ENCODE measurements at regions not wholly inside any gene's neighbourhood (a gene's known extent, or its start where the extent isn't known, plus 50 kb on each side); places are given as distances from the start of the nearest gene placed in this dataset.

DNA sequence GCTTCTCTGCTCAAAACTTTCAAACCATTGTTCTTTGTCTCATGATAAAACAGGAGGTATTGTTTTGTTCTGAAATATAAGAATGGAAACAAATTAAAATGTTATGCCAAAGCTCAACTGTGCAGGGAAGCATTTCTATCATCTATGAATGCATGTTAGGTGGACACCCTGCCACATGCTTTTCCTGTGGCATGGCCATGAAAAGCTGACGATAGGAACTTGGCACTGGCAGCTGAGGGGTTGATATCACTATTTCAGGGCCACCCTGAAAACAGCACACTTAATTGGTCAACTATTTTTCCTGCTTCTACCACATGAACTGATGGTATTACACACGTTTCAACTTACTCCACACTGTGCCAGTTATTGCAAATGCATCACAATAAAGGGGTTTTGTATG lies 157.3 kb downstream of the MREG start:
- no peak for TF ChIP-seq ZNF707 (CRISPR knock-in tag; conservative IDR thresholded peaks at IDR 0.05)
- TF ChIP-seq, protein P1, sequence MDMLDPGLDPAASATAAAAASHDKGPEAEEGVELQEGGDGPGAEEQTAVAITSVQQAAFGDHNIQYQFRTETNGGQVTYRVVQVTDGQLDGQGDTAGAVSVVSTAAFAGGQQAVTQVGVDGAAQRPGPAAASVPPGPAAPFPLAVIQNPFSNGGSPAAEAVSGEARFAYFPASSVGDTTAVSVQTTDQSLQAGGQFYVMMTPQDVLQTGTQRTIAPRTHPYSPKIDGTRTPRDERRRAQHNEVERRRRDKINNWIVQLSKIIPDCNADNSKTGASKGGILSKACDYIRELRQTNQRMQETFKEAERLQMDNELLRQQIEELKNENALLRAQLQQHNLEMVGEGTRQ (CRISPR knock-in tag; IDR thresholded peaks at IDR 0.05): no peak
- no peak for TF ChIP-seq POLR2AphosphoS2 (IDR thresholded peaks at IDR 0.05; ENCODE audit: low read length)
- TF ChIP-seq, protein P2, sequence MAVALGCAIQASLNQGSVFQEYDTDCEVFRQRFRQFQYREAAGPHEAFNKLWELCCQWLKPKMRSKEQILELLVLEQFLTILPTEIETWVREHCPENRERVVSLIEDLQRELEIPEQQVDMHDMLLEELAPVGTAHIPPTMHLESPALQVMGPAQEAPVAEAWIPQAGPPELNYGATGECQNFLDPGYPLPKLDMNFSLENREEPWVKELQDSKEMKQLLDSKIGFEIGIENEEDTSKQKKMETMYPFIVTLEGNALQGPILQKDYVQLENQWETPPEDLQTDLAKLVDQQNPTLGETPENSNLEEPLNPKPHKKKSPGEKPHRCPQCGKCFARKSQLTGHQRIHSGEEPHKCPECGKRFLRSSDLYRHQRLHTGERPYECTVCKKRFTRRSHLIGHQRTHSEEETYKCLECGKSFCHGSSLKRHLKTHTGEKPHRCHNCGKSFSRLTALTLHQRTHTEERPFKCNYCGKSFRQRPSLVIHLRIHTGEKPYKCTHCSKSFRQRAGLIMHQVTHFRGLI (CRISPR knock-in tag; IDR thresholded peaks at IDR 0.05): no peak
- TF ChIP-seq HLTF (IDR thresholded peaks at IDR 0.05): no peak
- TF ChIP-seq ZNF324 (CRISPR knock-in tag; IDR thresholded peaks at IDR 0.05): no peak
- no peak for TF ChIP-seq NCOA4 (IDR thresholded peaks at IDR 0.05; ENCODE audit: partially characterized antibody)
- no peak for TF ChIP-seq ZNF274 (IDR thresholded peaks at IDR 0.05; ENCODE audit: borderline replicate concordance, low read depth, low read length)
- TF ChIP-seq EHMT2 (IDR thresholded peaks at IDR 0.05): no peak
- TF ChIP-seq GABPA (tag; conservative IDR thresholded peaks at IDR 0.05; ENCODE audit: low read depth): no peak
